Stimulated activated CD8-positive, alpha-beta memory T cell treated with anti-CD3 and anti-CD28 coated beads, Interleukin-4, amount 100 ng/mL, for 48 hours (primary cell): ENCODE measurements at regions not wholly inside any gene's neighbourhood (a gene's known extent, or its start where the extent isn't known, plus 50 kb on each side); places are given as distances from the start of the nearest gene placed in this dataset.
A peak's percentile ranks its signal among the peaks of the same experiment; 100 is the strongest.

Experiments
- DNase-seq: peaks from one replicate; pipeline ENCODE4 v3.0.0-alpha.2; 2020

- DNase-seq: peak; percentile 33
Observed at GRCh38 chr12:124227951-124228711, 66.8 kb upstream of the RFLNA start.

DNA sequence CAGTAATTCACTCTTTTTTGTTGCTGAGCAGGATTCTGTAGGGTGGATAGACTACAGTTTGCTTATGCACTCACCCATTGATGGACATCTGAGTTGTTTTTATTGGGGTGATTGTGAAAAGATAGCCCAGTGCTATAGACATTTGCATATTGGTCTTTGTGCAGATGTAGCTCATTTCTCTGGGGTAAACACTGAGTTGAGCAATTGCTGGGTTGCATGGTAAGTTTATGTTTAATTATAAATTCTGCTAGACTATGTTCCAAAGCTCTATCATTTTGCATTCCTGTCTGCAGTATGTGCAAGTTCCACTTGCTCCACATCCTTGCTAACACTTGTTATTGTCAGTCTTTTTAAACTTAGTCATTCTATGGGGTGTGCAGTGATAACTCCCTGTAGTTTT lies 65.4 kb upstream of the RFLNA start:
- DNase-seq: no peak

GRCh38 chr12:124230117-124230757 lies 64.7 kb upstream of the RFLNA start:
- DNase-seq: no peak

GRCh38 chr12:124230789-124231188 lies 64.1 kb upstream of the RFLNA start:
- no peak for DNase-seq

DNA sequence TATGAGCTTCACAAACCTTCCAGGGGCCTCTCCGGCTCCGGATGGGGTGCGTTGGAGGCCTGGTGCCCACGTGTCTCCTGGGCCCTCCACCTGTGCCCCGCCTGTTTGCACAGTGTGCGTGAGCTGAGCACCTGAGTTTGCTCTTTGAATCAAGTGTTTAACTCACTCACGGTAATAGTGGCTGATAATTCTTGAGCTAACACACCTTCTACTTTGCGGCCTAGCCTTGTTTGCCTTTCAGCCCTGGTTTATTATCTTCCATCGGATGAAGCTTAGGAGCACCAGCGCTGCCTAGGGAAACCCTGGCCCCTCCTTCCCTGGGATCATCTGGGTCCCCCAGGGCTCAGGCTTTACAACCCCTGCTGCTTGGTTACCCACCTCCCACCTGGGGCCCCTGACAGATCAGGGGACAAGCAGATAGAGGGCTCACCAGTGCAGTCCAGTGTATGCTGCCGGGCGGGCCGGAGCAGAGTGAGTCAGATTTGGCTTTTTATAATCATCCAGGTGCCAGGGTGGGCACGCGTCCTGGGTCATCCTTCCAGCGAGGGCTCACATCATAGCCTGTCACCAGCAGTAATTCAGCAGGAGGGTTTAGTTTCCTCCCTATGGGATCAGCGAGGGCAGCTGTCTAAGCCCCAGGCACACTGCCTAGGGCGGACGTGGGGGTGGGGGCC lies 62.8 kb upstream of the RFLNA start:
- no peak for DNase-seq

- no peak for DNase-seq
Observed at GRCh38 chr12:124232654-124232987, 62.3 kb upstream of the RFLNA start.

GRCh38 chr12:124233041-124233796 lies 61.7 kb upstream of the RFLNA start:
- no peak for DNase-seq

DNA sequence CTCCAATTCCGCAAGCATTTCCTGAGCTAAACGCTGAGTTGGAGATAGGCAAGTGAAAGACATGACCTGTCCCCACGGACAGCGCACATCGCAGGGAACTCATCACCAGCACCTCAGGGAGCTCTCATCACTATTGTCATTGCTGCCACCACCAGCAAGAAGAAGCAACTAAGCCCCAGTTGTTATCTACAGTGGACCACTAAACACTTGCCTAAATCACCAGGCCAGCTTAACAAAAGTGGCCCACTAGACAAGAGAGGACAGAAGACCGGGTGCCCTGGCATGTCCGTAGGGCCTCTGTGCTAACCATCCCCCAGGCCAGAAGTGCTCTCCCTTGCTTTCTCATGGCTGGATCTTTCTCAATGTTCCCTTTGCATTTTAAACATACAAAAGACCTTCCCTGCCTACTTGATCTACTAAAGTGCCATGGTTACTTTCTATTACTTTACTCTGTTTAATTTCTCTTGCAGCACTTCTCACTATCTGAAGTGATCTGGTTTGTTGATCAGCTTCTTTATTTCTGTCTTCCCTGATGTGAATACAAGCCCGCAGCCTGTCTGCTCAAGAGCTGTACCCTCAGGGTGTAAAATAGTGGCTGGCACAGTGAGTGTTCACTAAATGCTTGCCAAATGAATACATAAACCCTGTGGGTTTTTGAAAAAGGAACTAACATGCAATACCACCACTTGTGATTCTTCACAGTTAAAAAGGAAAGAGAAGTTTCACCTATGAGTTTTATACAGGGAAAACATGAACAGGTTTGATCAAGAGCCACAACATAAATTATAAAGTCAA lies 60.9 kb upstream of the RFLNA start:
- no peak for DNase-seq

DNA sequence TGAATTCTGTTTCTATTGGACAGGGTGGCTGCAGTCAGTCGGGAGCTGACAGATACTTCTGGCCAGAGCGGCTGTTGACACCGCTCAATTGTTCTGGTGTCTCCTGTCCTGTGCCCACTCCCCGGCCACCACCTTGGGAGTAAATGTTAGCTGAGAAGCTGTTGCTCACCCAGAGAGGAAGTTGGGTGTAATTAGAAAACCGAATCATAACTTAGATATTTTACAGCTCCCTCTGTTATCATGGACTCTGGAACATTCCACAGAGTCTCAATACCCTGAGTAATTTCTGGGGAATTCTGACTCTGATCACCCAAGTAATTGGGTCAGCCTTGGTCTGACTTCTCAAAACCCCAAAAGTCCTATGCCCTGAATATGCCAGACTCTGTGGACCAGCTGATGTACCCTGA lies 58.3 kb upstream of the RFLNA start:
- no peak for DNase-seq

DNA sequence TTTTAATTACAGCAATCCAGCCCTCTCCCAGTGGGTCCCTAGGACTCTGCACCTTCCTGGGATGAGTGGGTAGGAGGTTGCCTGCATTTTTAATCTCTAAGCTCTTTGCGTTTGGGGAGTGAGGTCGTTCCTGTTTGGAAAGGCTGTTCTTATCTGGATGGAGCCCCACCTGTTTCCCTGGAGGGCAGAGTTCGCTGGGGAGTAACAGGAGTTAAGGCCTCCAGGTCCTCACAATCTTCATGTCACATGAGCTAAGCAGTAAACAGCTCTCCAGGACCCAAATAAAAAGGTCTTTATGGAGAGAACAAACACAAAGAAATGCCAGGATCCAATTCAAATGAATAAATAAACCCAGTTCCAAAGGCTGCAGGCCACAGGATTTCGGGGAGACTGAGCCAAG lies 56.0 kb upstream of the RFLNA start:
- DNase-seq: no peak

DNA sequence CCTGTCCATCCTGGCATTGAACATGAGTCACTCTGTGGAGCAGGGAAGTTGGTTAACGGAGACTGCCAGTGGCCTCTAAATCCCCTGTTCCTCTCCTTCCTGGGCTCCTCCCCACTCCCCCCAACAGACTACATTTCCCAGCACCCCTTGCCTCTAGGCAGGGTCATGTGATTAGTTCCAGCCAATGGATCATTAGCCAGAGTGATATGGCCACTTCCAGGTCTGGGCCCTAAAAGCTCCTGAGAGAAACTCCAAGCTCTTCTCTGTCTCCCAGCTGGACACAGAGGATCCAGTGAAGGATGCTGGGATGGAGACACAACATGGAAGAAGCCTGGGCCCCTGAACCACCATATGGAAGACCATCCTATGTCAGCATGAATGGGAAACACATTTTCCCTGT lies 54.4 kb upstream of the RFLNA start:
- DNase-seq: peak; percentile 28

DNA sequence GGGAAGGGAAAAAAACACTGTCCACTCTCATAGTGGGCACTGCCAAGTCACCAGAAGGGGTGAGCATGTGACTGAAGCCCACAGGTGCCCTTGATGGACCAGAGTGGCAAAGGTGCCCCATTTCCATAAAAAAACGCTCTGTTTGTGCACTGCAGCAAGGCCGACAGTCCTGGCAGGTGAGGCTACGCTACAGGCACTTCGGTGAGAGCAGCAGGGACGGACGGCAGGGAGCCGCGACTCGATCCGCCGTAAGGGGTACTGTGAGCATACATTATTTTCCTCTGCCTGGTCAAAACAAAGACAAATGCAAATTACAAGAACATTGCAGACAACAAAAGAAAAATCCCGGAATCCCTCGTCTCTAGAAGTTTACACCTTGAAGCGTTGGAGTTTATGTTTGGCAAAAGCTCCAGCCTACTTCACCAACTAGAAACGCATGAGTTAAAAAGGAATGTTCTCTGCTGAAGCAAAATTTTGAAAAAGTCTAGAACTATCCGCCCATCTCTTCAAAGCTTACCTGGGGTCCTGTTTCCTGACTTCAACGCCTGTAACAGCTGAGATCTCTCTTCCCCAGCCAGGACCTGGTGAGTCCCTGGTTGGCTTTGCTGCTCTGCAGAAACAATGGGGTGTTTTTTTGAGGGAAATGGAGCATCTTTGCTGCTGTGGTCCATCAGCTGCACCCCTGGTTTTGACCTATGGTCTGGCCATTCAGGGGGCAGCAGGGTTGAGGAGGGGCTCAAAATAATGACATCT lies 52.9 kb upstream of the RFLNA start:
- DNase-seq: no peak

GRCh38 chr12:124242529-124243065 lies 52.3 kb upstream of the RFLNA start:
- DNase-seq: no peak

DNA sequence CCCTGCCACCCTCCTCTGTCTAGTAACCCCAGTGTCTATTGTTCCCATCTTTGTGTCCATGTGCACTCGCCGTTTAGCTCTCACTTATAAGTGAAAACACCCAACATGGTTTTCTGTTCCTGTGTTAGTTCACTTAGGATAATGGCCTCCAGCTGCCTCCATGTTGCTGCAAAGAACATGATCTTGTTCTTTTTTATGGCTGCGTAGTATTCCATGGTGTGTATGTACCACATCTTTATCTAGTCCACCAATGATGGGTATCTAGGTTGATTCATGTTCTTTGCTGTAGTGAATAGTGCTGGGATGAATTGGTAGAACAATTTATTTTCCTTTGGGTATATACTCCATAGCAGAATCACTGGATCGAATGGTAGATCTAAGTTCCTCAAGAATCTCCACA lies 51.0 kb upstream of the RFLNA start:
- no peak for DNase-seq
